ENCODE measurements at regions not wholly inside any gene's neighbourhood (a gene's known extent, or its start where the extent isn't known, plus 50 kb on each side); places are given as distances from the start of the nearest gene placed in this dataset.
"Not testable (repeated sequence)": the region's sequence is repeated elsewhere in the genome, so short reads cannot be mapped to it uniquely, and the experiment has no call there.

- Mint-ChIP-seq H3K36me3 (ENCODE audit: insufficient read depth) (no peaks in the 10 kb centered on the region), H3K27me3 (ENCODE audit: low read depth) (peaks cover 7% of the 10 kb centered on the region), H3K4me1 (ENCODE audit: low read depth) (peaks cover 3% of the 10 kb centered on the region), H3K4me3 (no peak overlapping the region), H3K9me3 (no peaks in the 10 kb centered on the region)
- ATAC-seq: no peak
- no peak for DNase-seq
Measured at GRCh38 chr9:90511711-90512110, 130.9 kb downstream of the DIRAS2 start.

GRCh38 chr9:90514877-90515276 lies 127.7 kb downstream of the DIRAS2 start:
- Mint-ChIP-seq H3K27me3 (ENCODE audit: low read depth) (peaks cover 7% of the 10 kb centered on the region), H3K4me3 (no peak overlapping the region), H3K4me1 (ENCODE audit: low read depth) (no peaks in the 10 kb centered on the region), H3K9me3 (no peaks in the 10 kb centered on the region), H3K36me3 (ENCODE audit: insufficient read depth) (no peaks in the 10 kb centered on the region)
- DNase-seq: no peak
- no peak for ATAC-seq

- H3K9me3 Mint-ChIP-seq: no peaks in the 10 kb centered on the region
- H3K36me3 Mint-ChIP-seq (ENCODE audit: insufficient read depth): no peaks in the 10 kb centered on the region
- ATAC-seq: no peak
- H3K4me3 Mint-ChIP-seq: no peak overlapping the region
- peaks cover 7% of the 10 kb centered on the region for H3K27me3 Mint-ChIP-seq (ENCODE audit: low read depth)
- DNase-seq: no peak
- no peaks in the 10 kb centered on the region for H3K4me1 Mint-ChIP-seq (ENCODE audit: low read depth)
Measured at GRCh38 chr9:90515510-90515909, 127.1 kb downstream of the DIRAS2 start.

GRCh38 chr9:90517103-90517502 lies 125.5 kb downstream of the DIRAS2 start:
- H3K4me1 Mint-ChIP-seq (ENCODE audit: low read depth): no peaks in the 10 kb centered on the region
- H3K4me3 Mint-ChIP-seq: no peak overlapping the region
- no peaks in the 10 kb centered on the region for H3K9me3 Mint-ChIP-seq
- peaks cover 12% of the 10 kb centered on the region for H3K27me3 Mint-ChIP-seq (ENCODE audit: low read depth)
- ATAC-seq (no peak), DNase-seq (no peak)
- H3K36me3 Mint-ChIP-seq (ENCODE audit: insufficient read depth): no peaks in the 10 kb centered on the region

- no peak for ATAC-seq
- Mint-ChIP-seq H3K4me3 (no peak overlapping the region), H3K9me3 (no peaks in the 10 kb centered on the region)
Measured at GRCh38 chr9:90521811-90522570, 120.6 kb downstream of the DIRAS2 start.

GRCh38 chr9:90523958-90524357 lies 118.7 kb downstream of the DIRAS2 start:
- H3K9me3 Mint-ChIP-seq: no peaks in the 10 kb centered on the region
- H3K36me3 Mint-ChIP-seq (ENCODE audit: insufficient read depth): no peaks in the 10 kb centered on the region
- H3K4me1 Mint-ChIP-seq (ENCODE audit: low read depth): no peaks in the 10 kb centered on the region
- no peak overlapping the region for H3K4me3 Mint-ChIP-seq
- no peak for DNase-seq
- peaks cover 23% of the 10 kb centered on the region for H3K27me3 Mint-ChIP-seq (ENCODE audit: low read depth)
- no peak for ATAC-seq

More at GRCh38 chr9:90521811-90522570, 120.6 kb downstream of the DIRAS2 start:
- Mint-ChIP-seq H3K4me1 (ENCODE audit: low read depth) (no peaks in the 10 kb centered on the region), H3K27me3 (ENCODE audit: low read depth) (peaks cover 19% of the 10 kb centered on the region), H3K36me3 (ENCODE audit: insufficient read depth) (no peaks in the 10 kb centered on the region)
- DNase-seq: no peak

GRCh38 chr9:90526386-90526785 lies 116.2 kb downstream of the DIRAS2 start:
- Mint-ChIP-seq H3K27me3 (ENCODE audit: low read depth) (peaks cover 30% of the 10 kb centered on the region), H3K36me3 (ENCODE audit: insufficient read depth) (no peaks in the 10 kb centered on the region), H3K9me3 (no peaks in the 10 kb centered on the region), H3K4me1 (ENCODE audit: low read depth) (no peaks in the 10 kb centered on the region), H3K4me3 (no peak overlapping the region)
- no peak for ATAC-seq
- no peak for DNase-seq

GRCh38 chr9:90536094-90536493 lies 106.5 kb downstream of the DIRAS2 start:
- not testable (repeated sequence) for H3K9me3 Mint-ChIP-seq; DNase-seq; H3K4me3 Mint-ChIP-seq; H3K36me3 Mint-ChIP-seq (ENCODE audit: insufficient read depth); H3K4me1 Mint-ChIP-seq (ENCODE audit: low read depth); ATAC-seq
- H3K27me3 Mint-ChIP-seq (ENCODE audit: low read depth): peaks cover 24% of the 10 kb centered on the region

- no peak overlapping the region for H3K4me3 Mint-ChIP-seq
- H3K4me1 Mint-ChIP-seq (ENCODE audit: low read depth): no peaks in the 10 kb centered on the region
- H3K27me3 Mint-ChIP-seq (ENCODE audit: low read depth): peaks cover 15% of the 10 kb centered on the region
- no peaks in the 10 kb centered on the region for H3K36me3 Mint-ChIP-seq (ENCODE audit: insufficient read depth)
- no peaks in the 10 kb centered on the region for H3K9me3 Mint-ChIP-seq
- DNase-seq: no peak
- no peak for ATAC-seq
Measured at GRCh38 chr9:90538566-90538965, 104.1 kb downstream of the DIRAS2 start.

GRCh38 chr9:90539286-90539685 lies 103.3 kb downstream of the DIRAS2 start:
- Mint-ChIP-seq H3K27me3 (ENCODE audit: low read depth) (peaks cover 15% of the 10 kb centered on the region), H3K4me1 (ENCODE audit: low read depth) (no peaks in the 10 kb centered on the region), H3K4me3 (no peak overlapping the region), H3K9me3 (no peaks in the 10 kb centered on the region), H3K36me3 (ENCODE audit: insufficient read depth) (no peaks in the 10 kb centered on the region)
- no peak for DNase-seq
- ATAC-seq: no peak

GRCh38 chr9:90540734-90541133 lies 101.9 kb downstream of the DIRAS2 start:
- Mint-ChIP-seq H3K9me3 (no peaks in the 10 kb centered on the region), H3K36me3 (ENCODE audit: insufficient read depth) (no peaks in the 10 kb centered on the region), H3K4me1 (ENCODE audit: low read depth) (no peaks in the 10 kb centered on the region), H3K27me3 (ENCODE audit: low read depth) (peaks cover 11% of the 10 kb centered on the region), H3K4me3 (no peak overlapping the region)
- ATAC-seq (no peak), DNase-seq (no peak)

- no peak for DNase-seq
- Mint-ChIP-seq H3K27me3 (ENCODE audit: low read depth) (peaks cover 4% of the 10 kb centered on the region), H3K4me3 (no peak overlapping the region), H3K9me3 (peaks cover 14% of the 10 kb centered on the region), H3K36me3 (ENCODE audit: insufficient read depth) (no peaks in the 10 kb centered on the region), H3K4me1 (ENCODE audit: low read depth) (no peaks in the 10 kb centered on the region)
- ATAC-seq: no peak
Measured at GRCh38 chr9:90544488-90544887, 98.1 kb downstream of the DIRAS2 start.

GRCh38 chr9:90546200-90546599 lies 96.4 kb downstream of the DIRAS2 start:
- no peak for ATAC-seq

GRCh38 chr9:90547896-90548295 lies 94.7 kb downstream of the DIRAS2 start:
- Mint-ChIP-seq H3K9me3 (peaks cover 17% of the 10 kb centered on the region), H3K27me3 (ENCODE audit: low read depth) (peaks cover 4% of the 10 kb centered on the region), H3K36me3 (ENCODE audit: insufficient read depth) (no peaks in the 10 kb centered on the region), H3K4me3 (no peak overlapping the region), H3K4me1 (ENCODE audit: low read depth) (no peaks in the 10 kb centered on the region)
- DNase-seq (no peak), ATAC-seq (no peak)

More at GRCh38 chr9:90546200-90546599, 96.4 kb downstream of the DIRAS2 start:
- peaks cover 4% of the 10 kb centered on the region for H3K27me3 Mint-ChIP-seq (ENCODE audit: low read depth)
- no peak overlapping the region for H3K4me3 Mint-ChIP-seq
- H3K4me1 Mint-ChIP-seq (ENCODE audit: low read depth): no peaks in the 10 kb centered on the region
- H3K9me3 Mint-ChIP-seq: peaks cover 17% of the 10 kb centered on the region
- no peak for DNase-seq
- no peaks in the 10 kb centered on the region for H3K36me3 Mint-ChIP-seq (ENCODE audit: insufficient read depth)

- Mint-ChIP-seq H3K4me1 (ENCODE audit: low read depth) (no peaks in the 10 kb centered on the region), H3K9me3 (peaks cover 17% of the 10 kb centered on the region), H3K36me3 (ENCODE audit: insufficient read depth) (no peaks in the 10 kb centered on the region), H3K27me3 (ENCODE audit: low read depth) (peaks cover 6% of the 10 kb centered on the region), H3K4me3 (no peak overlapping the region)
- ATAC-seq (no peak), DNase-seq (no peak)
Measured at GRCh38 chr9:90552317-90552716, 90.3 kb downstream of the DIRAS2 start.

All from activated T-cell treated with anti-CD3 and anti-CD28 coated beads, Interleukin-2, amount 50 U/mL, for 4 hours (primary cell).